GM19397 (cell line): ENCODE measurements at regions not wholly inside any gene's neighbourhood (a gene's known extent, or its start where the extent isn't known, plus 50 kb on each side); places are given as distances from the start of the nearest gene placed in this dataset.
"Not testable (repeated sequence)": the region's sequence is repeated elsewhere in the genome, so short reads cannot be mapped to it uniquely, and the experiment has no call there.

ENCODE experiments used
- ATAC-seq: cut with Tn5 transposase; IDR thresholded peaks from one replicate; pipeline ENCODE4 v1.9.1; 2021; ENCODE audit warnings: mild to moderate bottlenecking, moderate library complexity; ENCODE audit not compliant: unreplicated experiment

DNA sequence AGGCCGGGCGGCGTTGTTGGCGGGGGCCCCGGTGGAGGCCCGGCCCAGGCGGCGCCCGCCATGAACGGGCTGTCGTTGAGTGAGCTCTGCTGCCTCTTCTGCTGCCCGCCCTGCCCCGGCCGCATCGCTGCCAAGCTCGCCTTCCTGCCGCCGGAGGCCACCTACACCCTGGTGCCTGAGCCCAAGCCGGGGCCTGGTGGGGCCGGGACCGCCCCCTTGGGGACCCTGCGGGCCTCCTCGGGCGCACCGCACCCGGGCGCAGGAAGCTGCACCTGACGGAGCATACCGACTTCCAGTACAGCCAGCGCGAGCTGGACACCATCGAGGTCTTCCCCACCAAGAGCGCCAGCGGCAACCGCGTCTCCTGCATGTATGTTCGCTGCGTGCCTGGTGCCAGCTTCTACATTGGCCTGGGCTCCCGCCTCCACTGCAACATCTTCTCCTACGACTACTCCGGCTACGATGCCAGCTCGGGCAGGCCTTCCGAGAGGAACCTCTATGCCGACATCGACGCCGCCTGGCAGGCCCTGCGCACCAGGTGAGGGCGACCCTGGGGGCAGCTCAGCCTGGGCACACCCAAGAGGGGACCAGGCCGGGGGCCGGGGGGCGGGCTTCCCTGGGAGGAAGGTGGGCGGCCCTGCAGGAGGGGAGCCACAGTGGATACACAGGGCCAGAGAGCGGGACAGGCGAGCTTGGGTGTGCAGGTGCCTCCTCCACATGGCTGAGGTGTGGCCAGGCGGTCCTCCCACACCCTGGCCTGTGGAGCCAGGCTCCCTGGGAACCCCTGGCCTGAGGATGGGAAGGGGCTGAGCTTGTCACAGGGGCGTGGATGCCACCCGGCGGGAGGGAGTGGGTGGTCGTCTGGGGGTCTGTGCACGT lies 201.6 kb downstream of the USP22 start:
- not testable (repeated sequence) for ATAC-seq

DNA sequence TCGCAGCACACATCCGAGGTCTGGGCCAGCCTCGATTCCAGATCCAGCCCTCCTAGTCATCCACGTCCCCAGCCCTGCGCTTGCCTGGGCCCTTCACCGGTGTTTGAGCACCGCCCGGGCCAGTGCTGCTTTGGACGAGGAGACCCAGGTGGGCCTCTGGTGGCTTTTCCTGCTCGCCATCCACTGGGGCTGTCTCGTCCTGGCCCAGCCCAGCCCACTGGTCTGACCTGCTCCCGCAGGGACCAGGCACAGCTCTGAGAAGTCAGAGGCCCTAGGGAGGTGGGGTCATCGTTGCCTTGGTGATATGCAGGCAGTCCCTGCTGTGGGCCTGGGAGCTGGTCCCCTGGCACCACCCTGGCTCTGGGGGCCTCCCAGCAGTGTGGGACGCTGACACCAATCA lies 200.8 kb downstream of the USP22 start:
- ATAC-seq: not testable (repeated sequence)

DNA sequence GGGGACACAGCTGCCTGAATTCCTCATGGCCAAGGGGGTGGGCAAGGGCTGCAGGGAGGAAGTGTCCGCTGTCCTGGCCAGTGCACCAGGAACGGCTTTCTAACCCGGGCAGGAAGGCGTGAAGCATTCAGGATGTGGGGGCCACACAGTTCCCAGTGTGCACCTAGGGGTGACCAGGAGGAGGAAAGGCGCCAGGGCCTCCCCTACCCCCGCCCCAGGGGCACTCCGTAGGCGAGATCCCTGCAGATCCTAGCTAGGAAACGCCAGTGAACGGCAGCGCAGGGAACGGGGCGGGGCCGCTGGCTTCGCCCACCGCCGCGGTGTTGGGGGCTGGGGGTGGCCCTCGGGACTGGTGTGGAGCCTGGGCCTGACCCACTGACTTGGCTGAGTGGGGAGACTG lies 199.6 kb downstream of the USP22 start:
- not testable (repeated sequence) for ATAC-seq

DNA sequence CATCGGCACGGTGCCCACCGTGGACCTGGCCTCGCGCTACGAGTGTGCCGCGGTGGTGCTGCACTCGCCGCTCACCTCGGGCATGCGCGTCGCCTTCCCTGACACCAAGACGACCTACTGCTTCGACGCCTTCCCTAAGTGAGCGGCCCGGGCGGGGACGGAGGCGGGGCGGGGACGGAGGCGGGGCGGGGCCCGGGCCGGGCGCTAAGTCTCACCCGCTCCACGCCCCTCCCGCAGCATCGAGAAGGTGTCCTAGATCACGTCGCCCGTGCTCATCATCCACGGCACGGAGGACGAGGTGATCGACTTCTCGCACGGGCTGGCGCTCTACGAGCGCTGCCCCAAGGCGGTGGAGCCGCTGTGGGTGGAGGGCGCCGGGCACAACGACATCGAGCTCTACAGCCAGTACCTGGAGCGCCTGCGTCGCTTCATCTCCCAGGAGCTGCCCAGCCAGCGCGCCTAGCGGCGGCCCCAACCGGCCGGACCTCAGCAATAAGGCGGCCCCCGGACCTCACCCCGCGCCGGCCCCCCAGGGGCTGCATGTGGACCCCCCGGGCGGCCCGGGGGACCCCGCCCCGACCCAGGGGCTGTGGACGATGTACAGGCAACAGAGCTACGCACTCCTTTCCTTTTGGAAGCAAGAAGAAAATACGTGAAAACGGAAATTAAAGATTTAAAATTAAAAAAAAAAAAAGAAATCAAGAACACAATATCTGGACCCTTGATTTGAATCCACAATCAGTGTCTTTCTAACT lies 198.8 kb downstream of the USP22 start:
- not testable (repeated sequence) for ATAC-seq

DNA sequence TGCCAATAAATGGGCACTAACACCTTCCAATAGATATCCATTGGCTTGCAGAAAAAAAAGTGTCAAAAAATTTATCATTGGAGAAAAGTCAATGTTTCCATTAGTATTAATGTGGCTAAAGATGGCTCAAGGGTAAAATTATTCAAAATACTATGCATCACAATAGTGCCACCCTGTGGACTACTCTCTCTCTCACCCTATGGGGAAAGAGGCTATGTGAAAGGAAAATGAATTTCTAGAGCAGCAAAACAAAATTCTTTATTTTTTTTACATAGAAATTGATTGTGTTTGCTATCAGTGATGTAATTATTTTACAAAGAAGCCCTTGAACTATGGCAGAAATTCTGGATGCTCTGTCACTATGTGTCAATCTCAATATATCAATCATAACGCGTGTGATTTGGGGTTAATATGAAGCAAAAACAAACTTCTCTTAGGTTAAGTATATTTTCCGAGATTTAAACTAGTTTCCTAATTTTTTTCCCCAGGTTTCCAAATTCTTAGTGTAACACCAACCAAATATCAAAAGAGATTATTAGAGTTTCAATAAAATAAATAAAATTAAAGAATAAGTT lies 193.9 kb downstream of the USP22 start:
- ATAC-seq: not testable (repeated sequence)

DNA sequence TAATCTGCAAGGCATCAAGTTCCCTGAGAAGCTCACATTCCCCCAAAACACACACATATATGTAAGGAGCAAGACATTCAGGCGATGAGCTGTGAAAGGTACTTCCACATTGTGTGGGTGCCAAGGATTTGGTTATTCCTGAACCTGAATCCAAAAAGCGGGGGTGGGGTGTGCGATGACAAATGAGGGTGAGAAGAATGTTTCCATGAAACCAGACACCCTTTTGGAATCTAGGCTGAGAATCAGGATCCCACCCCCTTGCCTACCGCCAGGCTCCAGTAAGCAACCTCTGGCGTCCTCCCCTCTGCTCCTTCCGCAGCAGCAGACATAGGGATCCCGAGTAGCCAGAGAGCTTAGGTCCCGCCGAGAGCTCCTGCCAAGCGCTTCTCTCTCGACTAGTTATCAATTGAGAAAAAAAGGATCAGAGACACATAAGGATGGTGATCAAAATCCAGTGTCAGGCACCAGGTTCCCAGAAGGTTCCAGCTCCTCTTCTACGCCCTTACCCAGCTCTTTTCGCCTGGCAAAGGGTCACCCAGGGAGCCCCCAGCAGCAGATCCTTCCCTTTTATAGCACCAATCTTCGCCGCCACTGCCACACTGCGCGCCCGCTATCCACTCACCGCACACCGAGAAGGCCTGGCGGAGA lies 191.1 kb downstream of the USP22 start:
- ATAC-seq: not testable (repeated sequence)

DNA sequence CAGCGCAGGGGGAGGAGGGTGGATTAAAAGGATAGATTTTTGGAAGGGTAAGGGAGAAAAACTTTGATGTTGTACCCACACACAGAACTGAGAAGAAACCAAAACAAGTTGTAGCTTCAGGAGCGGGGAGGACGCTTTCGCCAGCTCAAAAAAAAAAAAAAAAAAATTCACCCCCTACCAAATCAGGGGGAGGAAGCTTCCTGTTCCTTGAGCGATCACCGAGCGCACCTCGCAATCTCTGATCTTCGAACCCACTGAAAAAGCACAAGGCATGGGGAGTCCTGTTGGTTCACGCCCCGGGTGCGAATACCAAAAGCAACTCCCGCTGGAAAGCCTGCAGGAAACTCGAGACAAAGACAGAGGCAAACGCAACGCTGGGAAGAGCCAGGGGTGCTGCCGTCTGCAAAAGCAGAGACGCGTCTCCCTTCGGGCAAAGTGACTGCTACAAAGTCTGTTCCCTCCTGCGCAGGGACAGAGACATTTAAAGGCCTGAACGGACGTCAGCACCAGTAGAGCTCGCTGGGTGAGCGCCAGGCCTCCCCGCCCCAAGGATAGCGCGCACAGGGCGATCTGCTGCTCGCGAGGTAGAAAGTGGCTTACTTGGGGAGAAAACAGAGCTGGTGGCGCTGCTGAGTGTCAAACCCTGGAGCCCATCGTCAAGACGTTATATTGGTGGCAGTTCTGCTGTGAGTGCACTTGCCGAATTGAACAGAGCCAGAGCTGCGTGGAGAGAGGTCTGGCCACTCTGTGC lies 190.4 kb downstream of the USP22 start:
- no peak for ATAC-seq

DNA sequence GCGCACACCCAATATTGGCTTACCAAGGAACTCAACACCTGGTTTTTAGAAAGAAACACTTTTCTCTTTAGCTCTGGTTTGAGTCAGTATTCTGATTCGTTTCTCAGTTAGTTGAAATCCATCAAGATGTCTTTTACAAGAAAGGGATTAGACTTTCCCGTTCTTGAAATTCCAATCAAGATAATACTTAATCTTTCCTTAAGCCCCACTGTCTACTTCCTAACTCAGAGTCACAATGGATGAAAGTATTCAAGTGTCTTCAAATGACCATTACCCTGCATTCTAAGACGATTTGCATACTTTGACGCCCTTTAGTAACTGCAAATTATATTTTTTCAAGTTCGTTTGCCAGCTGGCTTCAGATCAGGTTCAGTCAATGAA lies 189.8 kb downstream of the USP22 start:
- no peak for ATAC-seq

DNA sequence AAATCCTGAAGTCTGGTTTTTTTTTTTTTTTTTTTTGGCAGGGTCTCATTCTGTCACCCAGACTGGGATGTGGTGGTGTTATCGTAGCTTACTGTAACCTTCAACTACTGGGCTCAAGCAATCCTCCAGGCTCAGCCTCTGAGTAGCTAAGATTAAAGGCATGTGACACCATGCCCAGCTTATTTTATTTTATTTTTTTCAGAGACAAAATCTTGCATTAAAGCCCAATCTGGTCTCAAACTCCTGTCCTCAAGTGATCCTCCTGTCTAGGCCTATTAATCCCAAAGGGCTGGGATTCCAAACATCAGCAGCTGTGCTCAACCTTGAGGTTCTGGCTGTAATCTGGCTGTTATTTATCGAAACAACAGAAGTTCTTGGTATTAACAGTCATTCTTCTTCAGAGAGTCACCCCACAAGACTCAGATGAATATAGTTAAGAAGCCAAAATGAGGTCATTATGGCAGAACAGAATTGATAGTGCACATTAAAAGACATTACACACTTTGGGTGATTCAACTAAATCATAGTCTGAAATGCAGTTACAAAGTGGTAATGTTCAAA lies 186.8 kb downstream of the USP22 start:
- not testable (repeated sequence) for ATAC-seq

DNA sequence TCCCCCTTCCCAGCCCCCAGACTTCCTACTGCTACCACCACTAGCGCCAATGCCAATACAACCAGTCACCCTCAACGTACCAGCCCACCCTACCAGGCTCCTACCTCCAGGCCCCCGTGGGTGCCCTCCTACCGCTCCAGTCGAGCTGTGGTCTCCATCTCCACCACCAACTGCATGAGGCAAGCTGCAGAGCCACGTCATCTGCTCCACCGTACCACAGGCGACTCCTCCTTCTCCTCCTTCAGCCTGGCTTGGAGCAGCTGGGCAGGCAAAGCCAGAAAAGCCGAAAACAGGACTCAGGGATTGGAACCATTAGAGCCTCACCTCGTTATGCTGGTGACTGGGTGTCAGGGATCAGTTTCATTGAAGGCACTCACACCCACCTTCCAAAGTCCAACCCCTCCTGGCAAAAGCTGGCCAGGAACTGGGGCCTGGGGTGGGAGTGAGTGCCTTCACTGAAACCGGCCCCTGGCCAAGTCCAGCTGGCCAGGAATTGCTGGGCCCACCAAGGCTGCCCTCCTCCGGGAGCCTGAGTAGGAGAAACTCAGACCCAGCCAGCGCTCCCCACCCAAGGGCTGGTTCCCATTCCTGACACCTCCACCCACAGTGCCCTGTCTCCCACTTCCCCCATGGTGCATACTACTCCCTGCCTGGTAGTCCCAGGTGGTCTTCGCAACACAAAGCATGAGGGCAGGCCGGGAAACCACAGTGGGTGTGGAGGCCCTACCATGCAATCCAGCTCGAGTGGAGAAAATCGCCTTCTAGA lies 176.2 kb downstream of the USP22 start:
- ATAC-seq: not testable (repeated sequence)

DNA sequence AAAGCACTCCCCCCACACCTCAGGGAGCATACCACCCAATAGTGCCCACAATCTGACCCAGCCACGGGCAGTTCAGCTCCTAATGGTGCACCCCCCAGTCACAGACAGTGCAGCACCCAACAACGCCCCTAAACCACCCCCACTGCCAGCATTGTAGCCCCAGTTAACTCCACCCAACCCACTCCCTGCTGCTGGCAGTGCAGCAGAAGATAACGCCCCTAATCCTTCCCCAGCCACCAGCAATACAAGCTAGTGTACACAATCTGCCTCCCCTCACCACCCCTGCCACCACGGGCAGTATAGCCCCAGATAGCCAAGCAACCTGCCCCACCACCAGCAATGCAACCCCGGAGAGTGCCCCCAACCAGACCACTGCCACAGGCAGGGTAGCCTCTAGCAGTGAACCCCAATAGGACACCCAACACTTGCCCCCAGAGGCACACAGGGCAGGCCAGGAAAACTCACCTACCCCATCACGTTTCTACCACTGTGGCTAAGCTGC lies 175.3 kb downstream of the USP22 start:
- not testable (repeated sequence) for ATAC-seq

DNA sequence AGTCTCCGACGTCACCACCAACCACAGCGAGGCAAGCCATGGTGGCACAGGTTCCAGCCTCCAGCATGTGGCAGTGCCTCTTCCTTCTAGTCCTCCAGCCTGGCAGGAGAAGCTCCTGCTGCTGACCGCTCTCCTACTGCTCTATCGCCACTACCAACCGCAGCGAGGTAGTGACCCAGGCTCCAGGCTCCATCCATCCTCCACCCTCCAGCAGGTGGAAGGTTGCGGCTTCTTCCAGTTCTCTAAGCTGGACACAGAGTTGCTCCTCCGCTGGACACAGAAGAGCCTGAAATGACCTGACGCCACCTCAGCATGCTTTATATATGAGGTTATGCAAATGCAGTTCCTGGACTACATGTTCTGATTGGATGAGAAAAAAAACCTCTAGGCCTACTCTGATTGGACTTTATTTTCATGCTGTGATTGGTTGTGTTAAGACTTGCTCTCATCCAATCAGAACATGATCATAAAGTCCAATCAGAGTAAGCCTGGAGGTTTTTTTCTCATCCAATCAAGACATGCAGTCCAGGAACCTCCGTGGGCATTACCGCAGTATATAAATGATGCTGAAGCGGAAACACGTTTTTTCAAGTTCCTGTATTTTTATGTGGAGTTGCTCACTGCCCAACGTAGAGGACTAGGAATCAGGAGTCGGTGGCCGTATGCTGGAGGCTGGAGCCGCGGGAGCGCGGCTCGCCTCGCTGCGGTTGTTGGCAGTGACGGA lies 174.7 kb downstream of the USP22 start:
- ATAC-seq: not testable (repeated sequence)

DNA sequence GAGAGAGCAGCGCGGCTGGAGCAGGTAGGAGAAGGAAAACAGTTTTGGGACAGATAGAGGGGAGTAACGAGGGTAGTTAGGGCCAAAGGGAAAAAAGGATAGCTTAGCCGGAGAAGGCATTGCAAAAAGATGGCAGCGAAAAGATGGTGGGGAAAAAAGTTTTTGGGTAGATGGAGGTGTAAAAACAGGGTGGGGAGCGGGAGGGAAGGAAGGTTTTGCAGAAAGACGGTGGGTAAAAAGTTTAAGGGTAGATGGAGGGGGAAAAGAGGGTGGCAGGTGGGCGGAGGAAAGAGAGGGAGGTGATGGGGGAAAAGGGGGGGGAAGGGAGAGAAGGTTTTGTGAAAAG lies 174.2 kb downstream of the USP22 start:
- ATAC-seq: not testable (repeated sequence)

DNA sequence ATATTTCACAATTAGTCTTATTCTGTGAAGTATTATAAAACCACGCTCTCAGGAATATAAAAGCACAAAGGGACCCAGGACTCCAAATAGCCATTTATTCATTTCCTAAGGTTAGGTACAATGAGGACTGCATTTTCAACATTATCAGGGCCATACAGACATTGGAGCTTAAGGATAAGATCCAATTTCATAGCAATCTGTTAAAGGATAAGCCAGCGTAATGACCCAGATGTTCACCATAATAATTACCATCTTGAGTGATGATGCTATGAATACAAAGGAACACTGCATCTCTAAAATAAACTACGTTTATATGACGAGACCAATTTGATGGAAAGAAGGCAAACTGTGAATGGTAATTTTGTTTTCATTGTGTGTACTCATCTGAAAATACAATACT lies 169.6 kb downstream of the USP22 start:
- ATAC-seq: not testable (repeated sequence)

DNA sequence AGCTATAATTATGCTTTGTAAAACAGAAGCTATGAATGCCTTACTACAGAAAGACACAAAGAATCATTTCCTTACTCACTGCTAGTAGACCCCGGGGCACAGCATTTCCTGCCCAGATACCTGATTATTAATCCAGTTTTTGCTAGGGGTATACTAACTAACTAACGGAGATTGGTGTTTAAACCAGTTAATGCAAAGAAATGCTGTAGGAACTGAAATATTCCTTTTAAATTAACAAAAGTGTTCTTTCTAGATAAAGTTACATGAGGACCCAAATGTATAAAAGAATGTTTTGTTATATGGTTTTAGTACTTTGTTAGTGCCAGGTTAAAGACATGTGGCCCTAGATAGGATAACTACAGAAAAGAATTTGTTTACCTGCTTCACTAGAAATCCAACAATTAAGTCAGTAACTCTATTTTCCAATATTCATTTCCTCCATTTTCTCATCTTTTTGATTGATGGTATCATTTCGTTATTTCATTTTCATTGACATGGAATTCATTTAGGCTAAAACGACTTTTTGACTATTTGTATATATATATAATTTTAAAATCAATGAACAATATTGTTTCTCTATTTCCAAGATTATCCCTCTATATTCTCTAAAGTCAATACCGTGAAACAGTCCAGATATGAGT lies 169.0 kb downstream of the USP22 start:
- ATAC-seq: not testable (repeated sequence)

DNA sequence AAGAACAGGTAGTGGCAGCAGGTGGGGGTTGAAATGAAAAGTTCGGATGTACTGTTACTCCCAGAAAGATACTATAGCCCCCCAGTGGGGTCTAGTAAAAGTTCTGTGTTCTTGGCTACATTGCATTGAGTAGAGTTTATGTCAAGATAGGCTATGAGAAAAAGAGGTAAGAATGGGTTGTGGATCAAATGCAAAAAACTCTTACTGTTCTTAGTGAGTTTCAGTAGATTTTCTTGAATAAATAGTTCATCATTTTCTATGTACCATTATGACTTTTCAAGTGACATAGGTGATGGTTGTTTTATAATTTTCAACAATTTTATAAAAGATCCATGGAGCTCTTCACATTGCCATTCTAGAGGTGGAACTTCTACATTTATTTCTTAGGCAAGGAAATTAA lies 165.4 kb downstream of the USP22 start:
- not testable (repeated sequence) for ATAC-seq

DNA sequence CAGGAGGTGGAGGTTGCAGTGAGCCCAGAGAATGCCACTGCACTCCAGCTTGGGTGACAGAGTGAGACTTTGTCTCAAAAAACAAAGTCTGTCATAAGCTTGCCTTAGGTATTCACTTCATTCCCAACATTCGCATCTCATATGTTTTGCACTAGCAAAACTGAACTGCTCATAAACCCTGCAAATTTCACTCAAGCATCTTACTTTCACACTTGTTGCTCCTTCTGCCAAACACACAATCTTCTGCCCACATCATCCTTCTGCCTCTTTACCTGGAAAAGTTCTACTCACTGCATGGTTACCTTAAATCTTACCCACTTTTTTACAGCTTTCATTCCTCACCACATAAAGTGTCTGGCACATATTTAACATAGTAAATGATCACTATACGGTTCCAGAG lies 152.5 kb downstream of the USP22 start:
- ATAC-seq: no peak

DNA sequence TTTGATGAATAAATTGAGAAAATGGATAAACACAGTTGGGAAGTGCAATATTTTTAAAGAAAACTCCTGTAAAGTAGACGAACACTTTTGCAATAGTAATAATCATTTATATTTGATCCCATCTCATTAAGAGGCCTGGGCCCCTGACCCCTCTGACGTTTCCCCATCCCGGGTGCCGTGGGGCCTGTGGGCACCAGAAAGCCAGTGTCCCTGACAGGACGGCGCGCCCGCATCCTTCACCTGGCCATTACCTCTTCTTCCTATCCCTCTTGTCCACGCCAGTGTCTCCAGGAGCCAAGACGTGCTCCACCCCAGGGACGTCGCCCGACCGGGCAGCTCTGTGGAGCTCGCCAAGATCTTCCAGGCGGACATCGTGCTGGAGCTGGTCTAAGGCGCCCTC lies 147.4 kb downstream of the USP22 start:
- ATAC-seq: not testable (repeated sequence)
